Kidney glomerular epithelial cell (primary cell): ENCODE measurements at regions not wholly inside any gene's neighbourhood (a gene's known extent, or its start where the extent isn't known, plus 50 kb on each side); places are given as distances from the start of the nearest gene placed in this dataset.

Experiments used
- DNase-seq: peaks from one replicate; lab custom pipeline; 2025; lab: John Stamatoyannopoulos, UW

DNA sequence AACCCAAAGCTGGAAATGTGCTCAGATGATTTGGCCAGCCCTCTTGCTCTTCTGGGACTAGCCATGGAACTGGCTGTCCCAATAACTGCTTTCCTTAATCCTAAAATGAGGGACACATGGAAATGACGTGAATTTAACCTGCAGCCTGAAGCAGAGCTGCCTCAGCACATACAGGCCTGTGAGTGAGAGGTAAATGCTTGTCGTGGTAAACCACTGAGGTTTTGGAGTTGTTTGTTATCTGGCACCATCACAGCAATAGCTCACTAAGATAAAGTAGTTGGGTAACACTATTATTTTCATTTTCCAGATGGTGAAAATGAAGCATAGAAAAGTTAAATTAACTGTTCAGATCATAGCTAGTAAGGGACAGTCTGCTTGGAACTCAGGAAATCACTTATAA lies 333.4 kb upstream of the CHD6 start:
- no peak for DNase-seq

DNA sequence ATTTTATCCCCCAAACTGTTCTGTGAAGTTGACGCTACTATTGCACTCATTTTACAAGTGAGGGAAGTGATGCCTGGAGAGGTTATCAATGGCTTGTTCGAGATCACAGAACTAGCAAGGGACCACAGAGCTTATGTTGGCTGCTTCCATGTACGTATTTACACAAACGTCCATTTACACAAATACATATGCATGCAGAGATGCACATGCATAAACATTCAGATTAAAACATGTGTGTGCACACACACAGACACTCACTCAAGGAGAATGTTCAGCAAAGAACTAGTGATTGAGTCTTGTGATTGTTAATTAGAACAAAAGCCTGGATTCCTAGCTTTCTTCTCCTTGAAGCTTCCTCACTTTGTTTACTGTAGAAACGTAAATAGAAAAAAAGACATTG lies 321.5 kb upstream of the CHD6 start:
- no peak for DNase-seq

DNA sequence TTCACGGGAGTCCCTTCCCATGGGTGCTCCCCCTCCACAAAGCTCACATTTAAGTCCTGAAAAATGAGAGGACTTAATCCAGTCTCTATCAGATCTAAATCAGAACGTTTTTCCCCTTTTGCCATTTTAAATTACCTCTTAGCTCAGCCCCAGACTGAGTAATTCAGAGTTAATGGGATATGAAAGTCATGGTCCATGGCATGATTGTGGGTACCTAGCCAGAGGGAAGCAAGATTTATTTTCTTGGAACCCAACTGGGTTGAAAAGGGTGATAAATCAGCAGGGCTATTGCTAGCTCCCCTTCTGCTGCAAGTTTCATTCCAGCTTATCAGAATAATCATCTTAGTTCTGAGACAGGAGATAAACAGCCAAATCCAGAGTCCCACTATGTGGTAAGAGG lies 320.2 kb upstream of the CHD6 start:
- no peak for DNase-seq

- no peak for DNase-seq
These were observed 317.1 kb upstream of the CHD6 start for GRCh38 chr20:41935259-41935791.

GRCh38 chr20:41932431-41932830 lies 314.3 kb upstream of the CHD6 start:
- DNase-seq, result no peak

- no peak for DNase-seq
These were observed 309.5 kb upstream of the CHD6 start for GRCh38 chr20:41927655-41928054.

DNA sequence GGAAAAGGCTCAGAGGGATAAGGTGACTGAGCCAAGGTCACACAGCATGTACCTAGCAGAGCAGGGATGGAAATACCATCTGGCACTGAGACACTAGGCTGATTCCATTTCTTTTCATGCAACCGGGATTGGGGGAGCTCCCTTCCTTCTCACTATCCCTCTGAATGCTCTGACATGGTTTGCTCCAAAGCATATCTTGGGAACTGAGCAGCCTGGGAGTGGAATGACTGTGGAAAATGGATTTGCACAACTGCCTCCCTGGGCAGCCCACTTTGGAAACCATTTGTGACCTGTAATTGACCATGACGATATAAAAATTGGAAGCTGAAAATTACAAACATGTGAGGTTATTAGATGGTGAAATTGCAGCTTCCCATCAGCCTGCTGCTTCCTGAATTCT lies 309.0 kb upstream of the CHD6 start:
- no peak for DNase-seq

- no peak for DNase-seq
These were observed 307.3 kb upstream of the CHD6 start for GRCh38 chr20:41925476-41925875.

GRCh38 chr20:41923624-41924023 lies 305.4 kb upstream of the CHD6 start:
- DNase-seq, result no peak

- DNase-seq, result no peak
These were observed 295.0 kb upstream of the CHD6 start for GRCh38 chr20:41913146-41913545.

- DNase-seq, result no peak
These were observed 292.4 kb upstream of the CHD6 start for GRCh38 chr20:41910558-41910957.

GRCh38 chr20:41905199-41905598 lies 287.0 kb upstream of the CHD6 start:
- no peak for DNase-seq

GRCh38 chr20:41903586-41903985 lies 285.4 kb upstream of the CHD6 start:
- DNase-seq, result no peak

DNA sequence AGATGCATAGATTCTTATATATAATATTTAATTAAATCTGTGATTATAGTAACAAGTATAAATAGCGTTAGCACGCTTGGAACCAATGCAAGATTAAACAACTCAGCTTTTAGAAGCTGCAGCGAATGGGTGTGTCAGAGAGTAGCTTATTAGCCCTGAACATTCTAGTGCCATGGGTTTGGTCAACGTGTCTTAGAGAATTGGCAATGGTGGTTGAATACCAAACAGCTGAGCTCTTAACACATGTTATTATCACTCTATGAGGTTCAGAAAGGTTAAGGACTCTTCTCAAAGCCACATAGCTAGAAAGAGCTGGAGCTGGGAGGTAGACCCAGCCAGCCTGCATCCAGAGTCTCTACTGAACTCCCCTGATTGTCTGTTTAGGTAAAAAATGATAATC lies 284.2 kb upstream of the CHD6 start:
- no peak for DNase-seq

DNA sequence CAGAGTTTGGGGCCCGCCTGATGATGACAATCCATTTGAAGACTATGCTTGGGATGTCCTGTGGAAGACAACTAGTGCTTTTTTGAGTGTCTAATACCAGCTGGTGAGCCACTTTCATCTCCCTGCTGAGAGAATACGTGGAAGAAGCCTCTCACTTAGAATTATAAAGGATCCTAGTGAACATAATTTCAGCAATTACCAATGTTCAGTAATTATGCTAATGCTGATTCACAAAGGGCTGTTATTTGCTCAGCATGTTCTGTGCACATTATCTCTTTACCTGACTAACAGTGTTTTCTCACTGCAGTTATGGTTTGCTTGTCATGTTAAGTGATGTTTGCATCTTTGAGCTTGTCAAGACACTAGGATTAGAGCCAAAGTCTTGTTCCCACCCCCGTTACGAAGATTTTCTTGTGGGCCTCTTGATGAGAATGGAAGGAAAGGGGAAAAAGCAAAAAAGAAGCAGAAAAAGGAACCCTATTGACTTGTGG lies 282.1 kb upstream of the CHD6 start:
- no peak for DNase-seq

DNA sequence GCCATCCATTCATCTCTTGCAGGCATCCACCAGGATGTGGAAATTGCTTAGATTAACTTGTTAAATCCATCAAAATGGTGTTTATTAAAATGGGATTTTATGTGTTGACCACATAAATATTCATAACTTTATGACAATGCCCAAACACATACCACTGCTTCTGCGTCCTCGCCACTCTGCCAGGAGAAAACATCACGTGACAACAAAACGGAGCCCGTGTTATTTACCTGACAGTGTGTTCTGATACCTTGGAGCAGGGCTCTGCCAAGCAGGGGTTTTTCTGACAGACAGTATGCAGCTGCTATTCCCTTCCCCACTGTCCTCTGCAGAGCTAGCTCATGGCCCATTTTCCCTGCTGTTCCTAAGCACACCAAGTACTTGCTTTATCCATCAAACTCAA lies 279.5 kb upstream of the CHD6 start:
- DNase-seq, result no peak

DNA sequence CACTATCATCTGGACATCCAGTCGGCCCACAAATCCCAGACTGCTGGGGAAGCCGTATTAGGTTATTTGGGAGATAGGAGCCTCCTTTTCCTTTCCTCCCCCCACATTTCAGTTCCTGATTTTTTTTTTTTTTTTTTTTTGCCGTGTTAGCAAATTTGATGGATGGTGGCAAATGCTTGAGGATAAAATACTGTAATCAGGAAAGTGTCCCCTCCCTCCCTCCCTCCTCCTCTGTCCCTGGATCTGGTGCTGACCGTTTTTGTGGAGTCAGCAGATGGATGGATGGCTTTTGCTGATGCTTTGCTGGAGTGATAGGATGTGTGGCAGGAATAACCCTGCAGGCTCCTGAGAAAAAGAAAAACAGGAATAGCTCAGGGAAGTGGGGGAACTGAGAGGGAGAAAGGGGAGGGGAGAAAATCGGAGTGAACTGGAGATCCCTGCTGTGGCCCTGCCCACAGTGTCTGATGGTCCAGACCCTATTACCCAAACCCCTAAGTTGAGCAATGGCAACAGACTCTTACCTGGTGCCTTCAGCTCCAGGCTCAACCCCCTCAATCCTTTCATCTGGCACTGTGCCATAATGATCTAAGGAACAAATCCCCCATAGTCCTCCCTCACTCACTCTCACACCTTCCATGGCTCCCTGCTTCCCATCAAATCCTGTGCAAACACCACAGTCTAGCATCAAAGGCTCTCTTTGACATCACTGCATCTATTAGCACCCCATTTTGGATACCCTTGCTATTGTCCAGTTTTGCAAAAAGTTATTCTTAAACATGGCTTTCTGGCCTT lies 277.3 kb upstream of the CHD6 start:
- DNase-seq, result no peak

DNA sequence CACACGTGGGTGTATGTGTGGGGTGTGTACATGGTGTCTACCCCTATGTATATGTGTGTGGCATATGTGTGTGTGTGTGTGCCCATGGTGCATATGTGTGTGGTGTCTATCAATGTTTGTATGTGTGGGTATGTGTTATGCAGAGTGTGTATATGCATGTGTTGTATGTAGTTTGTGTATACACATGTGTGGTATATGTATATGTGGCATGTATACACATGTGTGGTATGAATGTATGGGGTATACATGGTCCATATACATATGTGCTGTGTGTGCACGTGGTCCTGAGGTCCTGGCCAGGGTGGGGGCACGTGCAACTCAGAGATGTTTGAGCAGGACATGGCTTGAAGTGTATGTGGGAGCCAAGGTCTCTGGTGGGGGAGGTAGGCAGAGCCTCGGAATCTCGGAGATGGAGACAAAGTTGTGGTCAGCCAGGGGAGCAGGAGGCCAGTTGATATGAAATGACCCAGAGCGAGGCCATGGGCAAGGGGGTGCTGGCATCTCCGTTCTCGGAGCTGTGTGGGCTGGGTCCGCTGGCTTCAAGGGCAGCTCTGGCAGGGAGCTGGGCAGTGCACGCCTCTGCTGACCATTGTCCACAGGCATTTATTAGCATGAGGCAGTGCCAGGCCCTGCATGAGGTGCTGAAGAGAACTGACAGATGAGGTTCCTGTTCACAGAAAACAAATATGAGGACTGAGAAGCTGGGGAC lies 276.2 kb upstream of the CHD6 start:
- no peak for DNase-seq

GRCh38 chr20:41892031-41892430 lies 273.9 kb upstream of the CHD6 start:
- no peak for DNase-seq

DNA sequence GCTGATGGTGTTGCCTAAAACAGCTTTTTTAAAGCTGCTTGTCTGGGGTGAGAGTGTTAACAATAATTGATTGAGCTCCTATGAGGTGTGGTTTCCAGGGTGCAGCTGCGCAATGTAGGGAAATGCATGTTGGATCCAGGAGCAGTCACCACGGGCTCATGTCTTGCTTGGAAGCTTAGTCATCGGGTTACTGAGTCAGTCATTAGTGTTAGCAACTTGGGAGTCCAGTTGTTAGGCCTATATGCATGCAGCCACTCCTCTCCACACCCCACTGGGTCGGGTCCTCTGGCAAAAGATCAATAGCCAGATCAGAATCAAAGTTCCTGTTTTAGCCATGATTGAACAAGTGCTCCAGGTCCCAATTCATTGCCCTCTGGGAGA lies 271.7 kb upstream of the CHD6 start:
- DNase-seq, result no peak

- no peak for DNase-seq
These were observed 271.1 kb upstream of the CHD6 start for GRCh38 chr20:41889126-41889843.

GRCh38 chr20:41888434-41888833 lies 270.3 kb upstream of the CHD6 start:
- DNase-seq, result no peak

DNA sequence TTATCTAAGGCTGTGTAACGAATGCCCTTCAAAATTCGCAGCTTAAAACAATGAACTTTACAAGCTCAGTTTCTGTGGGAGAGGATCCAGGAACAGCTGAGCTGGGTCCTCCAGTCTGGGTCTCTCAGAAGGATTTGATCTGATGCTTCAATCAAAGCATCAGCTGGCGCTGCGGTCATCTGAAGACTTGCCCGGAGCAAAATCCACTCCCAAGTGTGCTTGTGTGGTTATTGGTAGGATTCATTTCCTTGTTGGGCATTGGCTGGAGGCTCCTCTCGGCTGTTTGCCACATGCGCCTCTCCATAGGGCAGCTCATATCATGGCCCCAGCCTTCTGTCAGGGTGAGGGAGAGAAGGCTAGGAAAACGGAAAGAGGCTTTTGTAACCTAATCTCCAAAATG lies 269.3 kb upstream of the CHD6 start:
- no peak for DNase-seq
